Neural progenitor cell (in vitro differentiated cells): ENCODE measurements at regions not wholly inside any gene's neighbourhood (a gene's known extent, or its start where the extent isn't known, plus 50 kb on each side); places are given as distances from the start of the nearest gene placed in this dataset.

Experiments
- DNase-seq: peaks from one replicate; pipeline ENCODE4 v3.0.0-alpha.2; 2016; ENCODE audit warnings: low spot score
- H2AFZ ChIP-seq: fragments of 200-600 bp; sonication (generic); replicated peaks from 2 replicates; pipeline ENCODE4 v1.6.1; 2016; ENCODE audit warnings: antibody characterized with exemption
- H3F3A ChIP-seq: fragments of 200-600 bp; sonication (generic); 2 replicates; pipeline ENCODE4 v1.6.1; 2016; ENCODE audit warnings: antibody characterized with exemption, low read depth
- H3K27ac ChIP-seq: fragments of 200-600 bp; sonication (generic); 2 replicates; pipeline ENCODE4 v1.5.1; 2016; ENCODE audit warnings: mild to moderate bottlenecking
- H3K27me3 ChIP-seq: fragments of 200-600 bp; sonication (generic); 2 replicates; pipeline ENCODE4 v1.6.1; 2016; ENCODE audit warnings: mild to moderate bottlenecking, moderate library complexity
- H3K36me3 ChIP-seq: fragments of 200-600 bp; sonication (generic); 2 replicates; pipeline ENCODE4 v1.5.1; 2016
- H3K4me1 ChIP-seq: fragments of 200-600 bp; sonication (generic); 2 replicates; pipeline ENCODE4 v1.6.1; 2016; ENCODE audit warnings: mixed run types
- H3K4me2 ChIP-seq: fragments of 200-600 bp; sonication (generic); 2 replicates; pipeline ENCODE4 v1.6.1; 2016
- H3K4me3 ChIP-seq: fragments of 200-600 bp; sonication (generic); 2 replicates; pipeline ENCODE4 v1.5.1; 2016
- H3K79me2 ChIP-seq: fragments of 200-600 bp; sonication (generic); 2 replicates; pipeline ENCODE4 v1.6.1; 2016; ENCODE audit warnings: low read depth
- H3K9ac ChIP-seq: fragments of 200-600 bp; sonication (generic); 2 replicates; pipeline ENCODE4 v1.6.1; 2016
- H3K9me3 ChIP-seq: fragments of 200-600 bp; sonication (generic); 2 replicates; pipeline ENCODE4 v1.5.1; 2016; ENCODE audit warnings: low read depth
- H4K20me1 ChIP-seq: fragments of 200-600 bp; sonication (generic); 2 replicates; pipeline ENCODE4 v1.6.1; 2016; ENCODE audit warnings: low read depth
- H3K27ac Mint-ChIP-seq: 3 replicates; pipeline ENCODE4 v1.8.0; 2021; ENCODE audit warnings: mixed read lengths
- H3K27me3 Mint-ChIP-seq: 2 replicates; pipeline ENCODE4 v1.8.0; 2022; ENCODE audit warnings: low read depth, mild to moderate bottlenecking, inconsistent platforms, moderate library complexity, mixed read lengths; ENCODE audit not compliant: insufficient read depth
- H3K36me3 Mint-ChIP-seq: 3 replicates; pipeline ENCODE4 v1.8.0; 2021; ENCODE audit warnings: mixed read lengths
- H3K4me1 Mint-ChIP-seq: 3 replicates; pipeline ENCODE4 v1.8.0; 2021; ENCODE audit warnings: mixed read lengths
- H3K4me3 Mint-ChIP-seq: 3 replicates; pipeline ENCODE4 v1.8.0; 2021; ENCODE audit warnings: mild to moderate bottlenecking, moderate library complexity, mixed read lengths
- H3K9me3 Mint-ChIP-seq: 3 replicates; pipeline ENCODE4 v1.8.0; 2020; ENCODE audit warnings: mixed read lengths
- EZH2 ChIP-seq: fragments of 200-600 bp; sonication (generic); IDR thresholded peaks from 2 replicates; pipeline ENCODE4 v1.6.1; 2017; ENCODE audit warnings: antibody characterized with exemption, mild to moderate bottlenecking, moderate library complexity
- EZH2phosphoT487 ChIP-seq: fragments of 200-600 bp; sonication (generic); IDR thresholded peaks from 2 replicates; pipeline ENCODE4 v1.6.1; 2017; ENCODE audit warnings: antibody characterized with exemption
- TF ChIP-seq, protein P1 (sequence below): fragments of 200-600 bp; sonication (generic); IDR thresholded peaks from 2 replicates; pipeline ENCODE4 v1.5.1; 2017; ENCODE audit warnings: antibody characterized with exemption, mild to moderate bottlenecking

DNA sequence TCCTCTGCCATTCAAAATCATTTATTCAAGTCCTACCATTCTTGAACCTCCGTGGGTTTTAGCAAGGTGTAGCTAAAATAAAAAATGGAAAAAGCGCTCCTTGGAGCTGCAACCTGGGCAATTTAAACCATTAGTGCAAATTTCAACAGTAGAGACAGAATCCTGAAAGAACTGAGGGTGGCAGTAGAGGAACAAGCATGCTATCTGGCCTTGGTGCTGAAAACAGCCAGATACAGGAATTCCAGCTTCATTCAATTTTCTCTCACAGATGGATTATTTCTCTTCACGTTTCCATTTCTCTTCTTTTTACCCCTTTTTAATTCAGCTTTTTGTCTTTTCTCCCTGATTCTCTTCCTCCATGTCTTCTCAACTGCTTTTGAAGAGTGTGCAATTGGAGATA lies 77.7 kb downstream of the OTUD1 start:
- H3K27ac Mint-ChIP-seq = no peak overlapping the region
- Histone ChIP-seq H3K4me3 (no peak overlapping the region), H3K4me1 (no peaks in the 10 kb centered on the region), H4K20me1 (no peaks in the 10 kb centered on the region), H3F3A (no peaks in the 10 kb centered on the region), H3K9me3 (no peaks in the 10 kb centered on the region), H3K79me2 (no peaks in the 10 kb centered on the region), H3K4me2 (no peak overlapping the region), H3K36me3 (no peaks in the 10 kb centered on the region), H3K9ac (no peak overlapping the region), H3K27ac (no peak overlapping the region), H3K27me3 (peaks cover 4% of the 10 kb centered on the region), H2AFZ (no peak overlapping the region)
- H3K4me3 Mint-ChIP-seq = no peak overlapping the region
- no peaks in the 10 kb centered on the region for H3K36me3 Mint-ChIP-seq
- H3K27me3 Mint-ChIP-seq = peaks cover 5% of the 10 kb centered on the region
- H3K4me1 Mint-ChIP-seq = no peaks in the 10 kb centered on the region
- DNase-seq = peak; percentile 45
- peaks cover 13% of the 10 kb centered on the region for H3K9me3 Mint-ChIP-seq
- TF ChIP-seq EZH2 (no peak), EZH2phosphoT487 (no peak)
- TF ChIP-seq, protein P1, sequence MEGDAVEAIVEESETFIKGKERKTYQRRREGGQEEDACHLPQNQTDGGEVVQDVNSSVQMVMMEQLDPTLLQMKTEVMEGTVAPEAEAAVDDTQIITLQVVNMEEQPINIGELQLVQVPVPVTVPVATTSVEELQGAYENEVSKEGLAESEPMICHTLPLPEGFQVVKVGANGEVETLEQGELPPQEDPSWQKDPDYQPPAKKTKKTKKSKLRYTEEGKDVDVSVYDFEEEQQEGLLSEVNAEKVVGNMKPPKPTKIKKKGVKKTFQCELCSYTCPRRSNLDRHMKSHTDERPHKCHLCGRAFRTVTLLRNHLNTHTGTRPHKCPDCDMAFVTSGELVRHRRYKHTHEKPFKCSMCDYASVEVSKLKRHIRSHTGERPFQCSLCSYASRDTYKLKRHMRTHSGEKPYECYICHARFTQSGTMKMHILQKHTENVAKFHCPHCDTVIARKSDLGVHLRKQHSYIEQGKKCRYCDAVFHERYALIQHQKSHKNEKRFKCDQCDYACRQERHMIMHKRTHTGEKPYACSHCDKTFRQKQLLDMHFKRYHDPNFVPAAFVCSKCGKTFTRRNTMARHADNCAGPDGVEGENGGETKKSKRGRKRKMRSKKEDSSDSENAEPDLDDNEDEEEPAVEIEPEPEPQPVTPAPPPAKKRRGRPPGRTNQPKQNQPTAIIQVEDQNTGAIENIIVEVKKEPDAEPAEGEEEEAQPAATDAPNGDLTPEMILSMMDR = peak; percentile 66

DNA sequence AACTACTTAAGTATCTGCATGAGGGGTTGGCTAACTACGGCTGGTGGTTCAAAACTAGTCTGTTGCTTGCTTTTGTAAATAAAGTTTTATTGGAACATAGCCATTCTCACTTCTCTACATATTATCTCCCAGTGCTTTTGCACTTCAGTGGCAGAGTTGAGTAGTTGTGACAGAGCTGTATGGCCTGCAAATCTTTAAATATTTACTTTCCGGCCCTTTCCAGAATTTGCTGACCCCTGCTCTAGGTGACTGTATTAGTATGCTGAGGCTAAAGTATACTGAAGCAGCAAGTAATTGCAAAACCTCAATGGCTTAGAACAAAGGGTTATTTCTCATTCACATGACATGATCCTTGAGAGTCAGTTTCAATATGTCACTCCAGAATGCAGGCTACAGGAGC lies 78.3 kb downstream of the OTUD1 start:
- Histone ChIP-seq H3K27ac (no peak overlapping the region), H3K9me3 (no peaks in the 10 kb centered on the region), H3K4me3 (no peak overlapping the region), H3K79me2 (no peaks in the 10 kb centered on the region), H3F3A (no peaks in the 10 kb centered on the region), H3K36me3 (no peaks in the 10 kb centered on the region), H3K9ac (no peak overlapping the region), H4K20me1 (no peaks in the 10 kb centered on the region), H3K4me1 (no peaks in the 10 kb centered on the region), H3K4me2 (no peak overlapping the region), H2AFZ (no peak overlapping the region), H3K27me3 (peaks cover 4% of the 10 kb centered on the region)
- Mint-ChIP-seq H3K27me3 (peaks cover 5% of the 10 kb centered on the region), H3K27ac (no peak overlapping the region), H3K9me3 (peaks cover 8% of the 10 kb centered on the region), H3K36me3 (no peaks in the 10 kb centered on the region), H3K4me1 (no peaks in the 10 kb centered on the region), H3K4me3 (no peak overlapping the region)
- no peak for TF ChIP-seq EZH2
- TF ChIP-seq, protein P1 = no peak
- DNase-seq = no peak

DNA sequence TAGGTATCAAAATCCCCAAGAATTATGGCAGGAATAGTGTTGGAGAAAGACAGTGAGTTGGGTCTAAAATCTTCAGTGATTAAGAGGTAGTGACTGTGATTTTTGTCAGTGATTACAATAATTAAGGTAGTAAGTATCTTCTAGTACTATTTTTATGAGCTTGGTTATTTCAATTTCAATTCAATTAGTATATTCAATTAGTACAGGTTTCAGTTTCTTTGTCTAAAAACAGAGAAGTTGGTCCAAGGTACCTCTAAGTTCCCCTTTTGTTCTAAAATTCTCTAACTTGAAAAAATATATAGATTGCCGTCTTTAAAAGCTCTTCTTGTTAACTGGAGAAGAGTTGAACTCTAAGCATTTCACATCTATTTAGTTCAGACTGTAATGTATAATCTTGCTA lies 82.9 kb downstream of the OTUD1 start:
- Mint-ChIP-seq H3K27ac (no peak overlapping the region), H3K4me1 (no peaks in the 10 kb centered on the region)
- H3K4me3 ChIP-seq = no peak overlapping the region

More for the DNA sequence above, 82.9 kb downstream of the OTUD1 start:
- no peak overlapping the region for H3K27ac ChIP-seq
- Mint-ChIP-seq H3K9me3 (no peaks in the 10 kb centered on the region), H3K36me3 (no peaks in the 10 kb centered on the region), H3K4me3 (no peak overlapping the region), H3K27me3 (peaks cover 5% of the 10 kb centered on the region)
- TF ChIP-seq, protein P1 = no peak
- TF ChIP-seq EZH2phosphoT487 (no peak), EZH2 (no peak)
- no peaks in the 10 kb centered on the region for H3F3A ChIP-seq
- no peaks in the 10 kb centered on the region for H3K9me3 ChIP-seq
- H3K4me1 ChIP-seq = no peaks in the 10 kb centered on the region
- H4K20me1 ChIP-seq = no peaks in the 10 kb centered on the region
- H3K9ac ChIP-seq = no peak overlapping the region
- no peaks in the 10 kb centered on the region for H3K36me3 ChIP-seq
- peaks cover 4% of the 10 kb centered on the region for H3K27me3 ChIP-seq
- DNase-seq = no peak
- no peaks in the 10 kb centered on the region for H3K79me2 ChIP-seq
- no peak overlapping the region for H2AFZ ChIP-seq
- no peak overlapping the region for H3K4me2 ChIP-seq
